K562 (cell line): ENCODE measurements at regions not wholly inside any gene's neighbourhood (a gene's known extent, or its start where the extent isn't known, plus 50 kb on each side); places are given as distances from the start of the nearest gene placed in this dataset.

Experiments used
- ATAC-seq: fragments of 200-7000 bp; cut with Tn5 transposase; 3 replicates; pipeline ENCODE4 v1.9.1; 2020; ENCODE audit warnings: moderate library complexity
- BruUV-seq: library from RNA; stranded (reverse); fragments of 400-500 nt; replicated peaks from 2 replicates; lab custom pipeline; 2021; lab: Mats Ljungman, UMichigan
- CTCF ChIA-PET: fragments of 300-600 bp; formaldehyde crosslinking; extraction: SDS; loops from one replicate; lab custom pipeline; 2021; ENCODE audit warnings: low intra/inter-chr PET ratio; lab: Yijun Ruan, JAX
- POLR2A ChIA-PET: fragments of 300-600, 350-650 bp; sonication (Branson Sonifier 250); formaldehyde crosslinking; extraction: SDS; loops from one replicate; lab custom pipeline; 2021; ENCODE audit warnings: antibody characterized with exemption, inconsistent platforms; lab: Yijun Ruan, JAX
- DNase-seq, 4 experiments: peaks; one replicate each; pipeline versions ENCODE4 v3.0.0 to v3.0.0-alpha.2; 2011 to 2018; ENCODE audit warnings: low spot score in 3 of 4, mixed read lengths in 3 of 4; ENCODE audit errors: extremely low read depth in 1 of 4
- FAIRE-seq: peaks from 2 replicates; lab custom pipeline; 2011; peaks lifted over from hg19 to GRCh38; lab: Jason Lieb, UNC
- H2AFZ ChIP-seq: 2 replicates; pipeline ENCODE4 v1.6.0; 2011; ENCODE audit warnings: low read depth, low read length, control low read depth, inconsistent platforms
- H3K27ac ChIP-seq: fragments of 200-600 bp; 3 replicates; pipeline ENCODE4 v1.8.0; 2011; ENCODE audit warnings: low read depth, mild to moderate bottlenecking, control low read depth, inconsistent platforms, low read length, moderate library complexity, mixed read lengths; ENCODE audit errors: extremely low read depth
- H3K27me3 ChIP-seq, 2 experiments: fragments of 300-600 bp in 1 of 2; 2 replicates in 1 of 2; 3 replicates in 1 of 2; pipeline versions ENCODE4 v1.6.0 to v1.8.0; 2011; ENCODE audit warnings: inconsistent platforms in 2 of 2, low read length in 2 of 2, mild to moderate bottlenecking in 1 of 2, mixed read lengths in 1 of 2, moderate library complexity in 1 of 2; ENCODE audit not compliant: control insufficient read depth in 2 of 2, insufficient read depth in 2 of 2
- H3K36me3 ChIP-seq: fragments of 300-600 bp; 3 replicates; pipeline ENCODE4 v1.8.0; 2011; ENCODE audit warnings: mild to moderate bottlenecking, low read length, inconsistent platforms; ENCODE audit not compliant: control insufficient read depth, insufficient read depth
- H3K4me1 ChIP-seq, 2 experiments: fragments of 200-600 bp in 1 of 2; replicated peaks in 1 of 2; 2 replicates in 1 of 2; 3 replicates in 1 of 2; pipeline versions ENCODE4 v1.5.1 to v1.8.0; 2011; ENCODE audit warnings: inconsistent platforms in 2 of 2, low read length in 2 of 2, mild to moderate bottlenecking in 1 of 2, mixed read lengths in 1 of 2, moderate library complexity in 1 of 2; ENCODE audit not compliant: control insufficient read depth in 2 of 2, insufficient read depth in 2 of 2
- H3K4me2 ChIP-seq: 2 replicates; pipeline ENCODE4 v1.6.1; 2011; ENCODE audit warnings: low read length, control low read depth, inconsistent platforms, mixed read lengths; ENCODE audit not compliant: insufficient read depth
- H3K4me3 ChIP-seq: fragments of 200-600 bp; sonication (generic), shearing (Covaris generic); 2 replicates; pipeline ENCODE4 v1.5.1; 2016; ENCODE audit warnings: control low read depth, inconsistent platforms
- H3K79me2 ChIP-seq: fragments of 200-600 bp; 3 replicates; pipeline ENCODE4 v1.8.0; 2011; ENCODE audit warnings: low read length, inconsistent platforms; ENCODE audit not compliant: control insufficient read depth, insufficient read depth
- H3K9ac ChIP-seq, 2 experiments: 2 replicates each; pipeline versions ENCODE4 v1.6.0 to v1.6.1; 2011; ENCODE audit warnings: low read depth in 2 of 2, low read length in 2 of 2, control low read depth in 1 of 2, inconsistent platforms in 1 of 2, mild to moderate bottlenecking in 1 of 2, mixed read lengths in 1 of 2; ENCODE audit not compliant: insufficient read depth in 1 of 2
- H3K9me1 ChIP-seq: one replicate; pipeline ENCODE4 v1.6.0; 2011; ENCODE audit warnings: inconsistent platforms, mild to moderate bottlenecking, low read length, moderate library complexity; ENCODE audit not compliant: control insufficient read depth, insufficient read depth
- H3K9me3 ChIP-seq: replicated peaks from 2 replicates; pipeline ENCODE4 v1.5.1; 2011; ENCODE audit warnings: low read depth, low read length, inconsistent platforms; ENCODE audit not compliant: control insufficient read depth, insufficient read depth
- H4K20me1 ChIP-seq: replicated peaks from 2 replicates; pipeline ENCODE4 v1.6.1; 2011; ENCODE audit warnings: low read length, inconsistent platforms, mixed read lengths; ENCODE audit not compliant: control insufficient read depth, insufficient read depth
- BCOR ChIP-seq: fragments of 450-650 bp; IDR thresholded peaks from 2 replicates; pipeline ENCODE4 v1.6.1; 2016
- CBFA2T3 ChIP-seq: fragments of 450-650 bp; IDR thresholded peaks from 2 replicates; pipeline ENCODE4 v1.6.1; 2017
- SIN3A ChIP-seq, 2 experiments: fragments of 150-350 bp in 1 of 2; IDR thresholded peaks; 2 replicates each; pipeline ENCODE4 v1.6.1; 2011 to 2016; ENCODE audit warnings: borderline replicate concordance in 2 of 2, low read depth in 2 of 2, low read length in 2 of 2, mild to moderate bottlenecking in 2 of 2, moderate library complexity in 2 of 2; ENCODE audit not compliant: control insufficient read depth in 1 of 2
- STAT6 ChIP-seq: sonication (generic); formaldehyde crosslinking; IDR thresholded peaks from 2 replicates; pipeline ENCODE4 v1.8.1; 2023; ENCODE audit warnings: mild to moderate bottlenecking, missing genetic modification reagents
- ZNF695 ChIP-seq: fragments of 450-650 bp; formaldehyde crosslinking; IDR thresholded peaks from 2 replicates; pipeline ENCODE4 v1.4.0; 2020; ENCODE audit warnings: mild to moderate bottlenecking, moderate library complexity
- WGBS: fragments of 100-300 bp; shearing (Covaris generic); methylation state at CpG from one replicate; pipeline ENCODE4 v1.1.6; 2016; ENCODE audit warnings: low coverage, mixed read lengths; ENCODE audit not compliant: insufficient coverage; ENCODE audit errors: missing lambda C conversion rate; 5-methylcytosine and 5-hydroxymethylcytosine counted together
- in situ Hi-C: fragments of 300-500 bp; cut with MboI; formaldehyde crosslinking; loops from 4 replicates; pipeline ENCODE4 v1.15.0; 2018; ENCODE audit warnings: inconsistent platforms, mixed read lengths
- intact Hi-C: fragments of 100-400 bp; cut with micrococcal nuclease; formaldehyde crosslinking; loops from 2 replicates; pipeline ENCODE4 v1.14.2; 2022
- TF ChIP-seq, protein P1 (sequence below): fragments of 250-450 bp; sonication (Bioruptor Pico); IDR thresholded peaks from 2 replicates; pipeline ENCODE4 v1.8.0; 2021; ENCODE audit warnings: moderate library complexity, mild to moderate bottlenecking, inconsistent platforms
- TF ChIP-seq, protein P2 (sequence below): fragments of 450-650 bp; formaldehyde crosslinking; IDR thresholded peaks from 2 replicates; pipeline ENCODE4 v1.4.0; 2022; ENCODE audit warnings: missing genetic modification characterization

GRCh38 chr6:80544555-80544954 lies 438.1 kb downstream of the BCKDHB start (continued):
- TF ChIP-seq STAT6 (CRISPR knock-in tag) = no peak
- TF ChIP-seq ZNF695 (CRISPR knock-in tag) = no peak
- TF ChIP-seq, protein P1, sequence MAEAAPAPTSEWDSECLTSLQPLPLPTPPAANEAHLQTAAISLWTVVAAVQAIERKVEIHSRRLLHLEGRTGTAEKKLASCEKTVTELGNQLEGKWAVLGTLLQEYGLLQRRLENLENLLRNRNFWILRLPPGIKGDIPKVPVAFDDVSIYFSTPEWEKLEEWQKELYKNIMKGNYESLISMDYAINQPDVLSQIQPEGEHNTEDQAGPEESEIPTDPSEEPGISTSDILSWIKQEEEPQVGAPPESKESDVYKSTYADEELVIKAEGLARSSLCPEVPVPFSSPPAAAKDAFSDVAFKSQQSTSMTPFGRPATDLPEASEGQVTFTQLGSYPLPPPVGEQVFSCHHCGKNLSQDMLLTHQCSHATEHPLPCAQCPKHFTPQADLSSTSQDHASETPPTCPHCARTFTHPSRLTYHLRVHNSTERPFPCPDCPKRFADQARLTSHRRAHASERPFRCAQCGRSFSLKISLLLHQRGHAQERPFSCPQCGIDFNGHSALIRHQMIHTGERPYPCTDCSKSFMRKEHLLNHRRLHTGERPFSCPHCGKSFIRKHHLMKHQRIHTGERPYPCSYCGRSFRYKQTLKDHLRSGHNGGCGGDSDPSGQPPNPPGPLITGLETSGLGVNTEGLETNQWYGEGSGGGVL (CRISPR knock-in tag) = no peak

- POLR2A ChIA-PET = no interaction called here
- H3K27me3 ChIP-seq = no peaks in the 10 kb centered on the region
- DNase-seq = no peak
- H3K4me3 ChIP-seq = no peak overlapping the region
- in situ Hi-C loops = no loop called here
- no peak overlapping the region for H3K9ac ChIP-seq
- H3K9me3 ChIP-seq = no peaks in the 10 kb centered on the region
- H3K4me1 ChIP-seq = no peaks in the 10 kb centered on the region
- H4K20me1 ChIP-seq = no peaks in the 10 kb centered on the region
- TF ChIP-seq BCOR = no peak
- TF ChIP-seq, protein P2, sequence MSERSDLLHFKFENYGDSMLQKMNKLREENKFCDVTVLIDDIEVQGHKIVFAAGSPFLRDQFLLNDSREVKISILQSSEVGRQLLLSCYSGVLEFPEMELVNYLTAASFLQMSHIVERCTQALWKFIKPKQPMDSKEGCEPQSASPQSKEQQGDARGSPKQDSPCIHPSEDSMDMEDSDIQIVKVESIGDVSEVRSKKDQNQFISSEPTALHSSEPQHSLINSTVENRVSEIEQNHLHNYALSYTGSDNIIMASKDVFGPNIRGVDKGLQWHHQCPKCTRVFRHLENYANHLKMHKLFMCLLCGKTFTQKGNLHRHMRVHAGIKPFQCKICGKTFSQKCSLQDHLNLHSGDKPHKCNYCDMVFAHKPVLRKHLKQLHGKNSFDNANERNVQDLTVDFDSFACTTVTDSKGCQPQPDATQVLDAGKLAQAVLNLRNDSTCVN (CRISPR knock-in tag) = no peak
- no peak for TF ChIP-seq CBFA2T3
- TF ChIP-seq SIN3A (IDR thresholded peaks at IDR 0.05; ENCODE audit: borderline replicate concordance in 2 of 2, control insufficient read depth in 1 of 2, low read depth in 2 of 2, low read length in 2 of 2) = no peak
- TF ChIP-seq, all 486 proteins: peak for 0
- no peak overlapping the region for H2AFZ ChIP-seq
- no peak overlapping the region for H3K4me2 ChIP-seq
- no peak overlapping the region for H3K27ac ChIP-seq
- no peak for FAIRE-seq
- CTCF ChIA-PET = no interaction called here
- no peak for ATAC-seq
- no TSS peak for BruUV-seq
- H3K36me3 ChIP-seq = no peaks in the 10 kb centered on the region
- intact Hi-C loops = no loop called here
- WGBS = 0% methylated on average over 10 of the region's 10 CpGs
- no peaks in the 10 kb centered on the region for H3K9me1 ChIP-seq
- no peaks in the 10 kb centered on the region for H3K79me2 ChIP-seq
Measured at GRCh38 chr6:80543598-80544222, 437.2 kb downstream of the BCKDHB start.
